HepG2 (cell line): ENCODE measurements at regions not wholly inside any gene's neighbourhood (a gene's known extent, or its start where the extent isn't known, plus 50 kb on each side); places are given as distances from the start of the nearest gene placed in this dataset.
A peak's percentile ranks its signal among the peaks of the same experiment; 100 is the strongest.

Experiments
- FOXJ3 ChIP-seq: sonication (generic); formaldehyde crosslinking; IDR thresholded peaks from 2 replicates; pipeline ENCODE4 v1.4.0; 2020; ENCODE audit warnings: missing genetic modification reagents, mild to moderate bottlenecking, borderline replicate concordance
- NCOR1 ChIP-seq: fragments of 200-600 bp; sonication (generic); IDR thresholded peaks from 2 replicates; pipeline ENCODE4 v1.7.0; 2017; ENCODE audit warnings: antibody characterized with exemption, low read length, borderline replicate concordance
- NR2F6 ChIP-seq, 2 experiments: IDR thresholded peaks; 2 replicates each; pipeline ENCODE4 v1.6.1; 2016; ENCODE audit warnings: antibody characterized with exemption in 1 of 2, mild to moderate bottlenecking in 1 of 2
- PHF20 ChIP-seq: sonication (generic); formaldehyde crosslinking; IDR thresholded peaks from 2 replicates; pipeline ENCODE4 v1.5.0; 2020; ENCODE audit warnings: mild to moderate bottlenecking, missing genetic modification reagents
- POLR2A ChIP-seq, 2 experiments: IDR thresholded peaks; 2 replicates each; pipeline ENCODE4 v1.6.1; 2011; ENCODE audit warnings: low read depth in 2 of 2, low read length in 2 of 2, mild to moderate bottlenecking in 1 of 2, moderate library complexity in 1 of 2; ENCODE audit not compliant: insufficient read depth in 1 of 2
- SNAPC2 ChIP-seq: sonication (generic); formaldehyde crosslinking; IDR thresholded peaks from 2 replicates; pipeline ENCODE4 v1.8.1; 2022; ENCODE audit warnings: mild to moderate bottlenecking, missing genetic modification reagents
- SOX5 ChIP-seq: IDR thresholded peaks from 2 replicates; pipeline ENCODE4 v1.6.1; 2016; ENCODE audit warnings: borderline replicate concordance
- TBP ChIP-seq: sonication (generic); formaldehyde crosslinking; IDR thresholded peaks from 2 replicates; pipeline ENCODE4 v1.5.0; 2020; ENCODE audit warnings: missing genetic modification reagents
- TCF7 ChIP-seq: sonication (generic); IDR thresholded peaks from 2 replicates; pipeline ENCODE4 v1.6.1; 2016; ENCODE audit warnings: antibody characterized with exemption, low read depth
- TOPORS ChIP-seq: sonication (generic); formaldehyde crosslinking; IDR thresholded peaks from 2 replicates; pipeline ENCODE4 v1.8.0; 2023; ENCODE audit warnings: mild to moderate bottlenecking, missing genetic modification reagents
- XBP1 ChIP-seq: sonication (generic); formaldehyde crosslinking; IDR thresholded peaks from 2 replicates; pipeline ENCODE4 v1.5.0; 2020; ENCODE audit warnings: missing genetic modification reagents
- ZBTB20 ChIP-seq: sonication (generic); formaldehyde crosslinking; IDR thresholded peaks from 2 replicates; pipeline ENCODE4 v1.8.1; 2023; ENCODE audit warnings: missing genetic modification reagents, low read depth, mild to moderate bottlenecking, borderline replicate concordance
- ZBTB21 ChIP-seq: sonication (generic); formaldehyde crosslinking; IDR thresholded peaks from 2 replicates; pipeline ENCODE4 v1.4.0; 2020; ENCODE audit warnings: missing genetic modification reagents
- ZBTB42 ChIP-seq: sonication (generic); formaldehyde crosslinking; IDR thresholded peaks from 2 replicates; pipeline ENCODE4 v1.5.0; 2020; ENCODE audit warnings: mild to moderate bottlenecking, missing genetic modification reagents
- ZKSCAN5 ChIP-seq: sonication (generic); formaldehyde crosslinking; IDR thresholded peaks from 2 replicates; pipeline ENCODE4 v1.5.1; 2020; ENCODE audit warnings: mild to moderate bottlenecking, missing genetic modification reagents
- ZNF274 ChIP-seq: sonication (generic); formaldehyde crosslinking; IDR thresholded peaks from 2 replicates; pipeline ENCODE4 v1.5.1; 2020; ENCODE audit warnings: mild to moderate bottlenecking, missing genetic modification reagents
- ZNF512 ChIP-seq: sonication (generic); formaldehyde crosslinking; IDR thresholded peaks from 2 replicates; pipeline ENCODE4 v1.4.0; 2020; ENCODE audit warnings: mild to moderate bottlenecking, missing genetic modification reagents
- ZNF629 ChIP-seq: sonication (generic); formaldehyde crosslinking; conservative IDR thresholded peaks from 2 replicates; pipeline ENCODE4 v1.5.0; 2020; ENCODE audit warnings: missing genetic modification reagents
- ZNF83 ChIP-seq: sonication (generic); formaldehyde crosslinking; IDR thresholded peaks from 2 replicates; pipeline ENCODE4 v1.4.0; 2020; ENCODE audit warnings: missing genetic modification reagents, mild to moderate bottlenecking, borderline replicate concordance
- ZNF839 ChIP-seq: sonication (generic); formaldehyde crosslinking; IDR thresholded peaks from 2 replicates; pipeline ENCODE4 v1.4.0; 2020; ENCODE audit warnings: missing genetic modification reagents, mild to moderate bottlenecking, borderline replicate concordance
- ZSCAN12 ChIP-seq: sonication (generic); formaldehyde crosslinking; IDR thresholded peaks from 2 replicates; pipeline ENCODE4 v1.9.0; 2021; ENCODE audit warnings: mild to moderate bottlenecking, missing genetic modification reagents
- TF ChIP-seq, protein P1 (sequence below): sonication (generic); formaldehyde crosslinking; IDR thresholded peaks from 2 replicates; pipeline ENCODE4 v1.4.0; 2020; ENCODE audit warnings: missing genetic modification reagents, low read depth, mild to moderate bottlenecking, borderline replicate concordance
- TF ChIP-seq, protein P2 (sequence below): sonication (generic); formaldehyde crosslinking; IDR thresholded peaks from 2 replicates; pipeline ENCODE4 v1.4.0; 2020; ENCODE audit warnings: missing genetic modification reagents

DNA sequence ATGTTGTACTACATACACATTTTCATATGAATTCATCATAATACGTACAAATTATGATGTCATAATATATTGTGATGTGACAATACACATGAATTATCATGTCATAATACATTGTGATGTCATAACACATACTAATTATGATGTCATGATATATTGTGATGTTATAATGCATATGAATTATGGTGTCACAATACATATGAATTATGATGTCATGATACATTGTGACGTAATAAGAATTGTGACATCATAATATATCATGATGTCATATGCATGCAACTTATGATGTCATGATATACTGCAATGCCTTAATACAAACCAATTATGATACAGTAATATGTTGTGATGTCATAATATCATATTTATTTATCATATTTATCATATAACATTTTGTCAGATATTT lies 2074.3 kb downstream of the TP53TG3F start (continued):
- TF ChIP-seq, protein P1, sequence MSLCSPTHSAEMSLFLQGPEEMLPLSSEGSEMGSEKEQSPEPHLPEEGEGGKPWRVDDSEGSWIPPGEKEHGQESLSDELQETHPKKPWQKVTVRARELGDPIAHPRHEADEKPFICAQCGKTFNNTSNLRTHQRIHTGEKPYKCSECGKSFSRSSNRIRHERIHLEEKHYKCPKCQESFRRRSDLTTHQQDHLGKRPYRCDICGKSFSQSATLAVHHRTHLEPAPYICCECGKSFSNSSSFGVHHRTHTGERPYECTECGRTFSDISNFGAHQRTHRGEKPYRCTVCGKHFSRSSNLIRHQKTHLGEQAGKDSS, result no peak
- TF ChIP-seq FOXJ3 (CRISPR knock-in tag) (no peak), SOX5 (CRISPR knock-in tag) (no peak), NR2F6 (IDR thresholded peaks at IDR 0.05) (no peak), NR2F6 (CRISPR knock-in tag; IDR thresholded peaks at IDR 0.05) (no peak), TCF7 (no peak), PHF20 (no peak), ZNF83 (CRISPR knock-in tag) (no peak), TOPORS (no peak), SNAPC2 (CRISPR knock-in tag) (no peak), ZBTB21 (CRISPR knock-in tag) (peak; percentile 44; the same call in 1 of the 2 replicates), ZBTB20 (no peak), ZNF629 (CRISPR knock-in tag) (no peak), ZKSCAN5 (CRISPR knock-in tag) (no peak), NCOR1 (no peak), ZSCAN12 (CRISPR knock-in tag) (no peak), TBP (no peak), ZNF839 (CRISPR knock-in tag) (no peak), ZNF512 (no peak), ZBTB42 (CRISPR knock-in tag) (no peak), POLR2A (IDR thresholded peaks at IDR 0.05; ENCODE audit: insufficient read depth in 1 of 2, low read depth in 2 of 2, low read length in 2 of 2) (no peak), XBP1 (CRISPR knock-in tag) (no peak), ZNF274 (CRISPR knock-in tag) (no peak)
- TF ChIP-seq, protein P2, sequence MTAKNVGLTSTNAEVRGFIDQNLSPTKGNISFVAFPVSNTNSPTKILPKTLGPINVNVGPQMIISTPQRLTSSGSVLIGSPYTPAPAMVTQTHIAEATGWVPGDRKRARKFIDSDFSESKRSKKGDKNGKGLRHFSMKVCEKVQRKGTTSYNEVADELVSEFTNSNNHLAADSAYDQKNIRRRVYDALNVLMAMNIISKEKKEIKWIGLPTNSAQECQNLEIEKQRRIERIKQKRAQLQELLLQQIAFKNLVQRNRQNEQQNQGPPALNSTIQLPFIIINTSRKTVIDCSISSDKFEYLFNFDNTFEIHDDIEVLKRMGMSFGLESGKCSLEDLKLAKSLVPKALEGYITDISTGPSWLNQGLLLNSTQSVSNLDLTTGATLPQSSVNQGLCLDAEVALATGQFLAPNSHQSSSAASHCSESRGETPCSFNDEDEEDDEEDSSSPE, result no peak
